22Rv1 (cell line): ENCODE measurements at regions not wholly inside any gene's neighbourhood (a gene's known extent, or its start where the extent isn't known, plus 50 kb on each side); places are given as distances from the start of the nearest gene placed in this dataset.

Experiments used
- ZFX ChIP-seq: fragments of 450-650 bp; IDR thresholded peaks from 2 replicates; pipeline ENCODE4 v1.6.1; 2017; ENCODE audit warnings: antibody characterized with exemption, borderline replicate concordance
- TF ChIP-seq, protein P1 (sequence below): fragments of 450-650 bp; IDR thresholded peaks from 2 replicates; pipeline ENCODE4 v1.5.1; 2017; ENCODE audit warnings: mild to moderate bottlenecking

DNA sequence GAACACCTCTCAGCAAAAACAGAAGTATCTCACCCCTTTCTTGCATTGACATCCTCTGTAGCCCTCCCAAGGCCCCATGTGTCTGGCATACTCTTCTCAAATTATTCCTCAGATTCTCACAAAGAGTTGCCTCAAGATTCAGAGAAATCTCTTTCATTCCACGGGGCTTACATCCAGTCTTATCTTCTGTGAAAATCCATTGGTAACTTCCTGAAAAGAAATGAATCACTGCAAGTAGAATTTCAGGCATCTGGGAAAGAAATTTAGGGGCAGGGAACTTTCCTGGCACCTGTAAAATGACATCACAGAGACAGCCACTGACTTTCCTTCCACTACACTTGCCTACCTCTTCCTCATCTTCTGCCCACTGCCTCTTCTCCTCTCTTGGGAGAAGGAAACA, 182.5 kb upstream of the ARHGEF9 start:
- TF ChIP-seq, protein P1, sequence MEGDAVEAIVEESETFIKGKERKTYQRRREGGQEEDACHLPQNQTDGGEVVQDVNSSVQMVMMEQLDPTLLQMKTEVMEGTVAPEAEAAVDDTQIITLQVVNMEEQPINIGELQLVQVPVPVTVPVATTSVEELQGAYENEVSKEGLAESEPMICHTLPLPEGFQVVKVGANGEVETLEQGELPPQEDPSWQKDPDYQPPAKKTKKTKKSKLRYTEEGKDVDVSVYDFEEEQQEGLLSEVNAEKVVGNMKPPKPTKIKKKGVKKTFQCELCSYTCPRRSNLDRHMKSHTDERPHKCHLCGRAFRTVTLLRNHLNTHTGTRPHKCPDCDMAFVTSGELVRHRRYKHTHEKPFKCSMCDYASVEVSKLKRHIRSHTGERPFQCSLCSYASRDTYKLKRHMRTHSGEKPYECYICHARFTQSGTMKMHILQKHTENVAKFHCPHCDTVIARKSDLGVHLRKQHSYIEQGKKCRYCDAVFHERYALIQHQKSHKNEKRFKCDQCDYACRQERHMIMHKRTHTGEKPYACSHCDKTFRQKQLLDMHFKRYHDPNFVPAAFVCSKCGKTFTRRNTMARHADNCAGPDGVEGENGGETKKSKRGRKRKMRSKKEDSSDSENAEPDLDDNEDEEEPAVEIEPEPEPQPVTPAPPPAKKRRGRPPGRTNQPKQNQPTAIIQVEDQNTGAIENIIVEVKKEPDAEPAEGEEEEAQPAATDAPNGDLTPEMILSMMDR: no peak
- TF ChIP-seq ZFX: no peak
